ENCODE measurements at regions not wholly inside any gene's neighbourhood (a gene's known extent, or its start where the extent isn't known, plus 50 kb on each side); places are given as distances from the start of the nearest gene placed in this dataset.
A peak's percentile ranks its signal among the peaks of the same experiment; 100 is the strongest.

- TF ChIP-seq CTCF (IDR thresholded peaks at IDR 0.05), result no peak
- no peak for TF ChIP-seq POLR2A (IDR thresholded peaks at IDR 0.05)
- no peaks in the 10 kb centered on the region for H3K27me3 ChIP-seq
- intact Hi-C loops (cut with DNase I; ENCODE audit: low total_unique reads), result no loop called here
- H3K9me3 ChIP-seq, result no peaks in the 10 kb centered on the region
- peak overlapping the region; percentile 3 to 6 for H3K27ac ChIP-seq
- H3K4me3 ChIP-seq, result no peak overlapping the region
- no peaks in the 10 kb centered on the region for H3K36me3 ChIP-seq
- H3K4me1 ChIP-seq, result no peaks in the 10 kb centered on the region
- no peak for DNase-seq
These were observed 65.7 kb downstream of the RPL27A start for GRCh38 chr11:8748317-8748716.

GRCh38 chr11:8749202-8749601 lies 66.6 kb downstream of the RPL27A start:
- H3K9me3 ChIP-seq, result peaks cover 0 to 3% of the 10 kb centered on the region in 2 donors
- no peaks in the 10 kb centered on the region for H3K27me3 ChIP-seq
- peak overlapping the region; percentile 3 to 5 for H3K27ac ChIP-seq
- DNase-seq, result no peak
- no peak overlapping the region for H3K4me3 ChIP-seq
- no peaks in the 10 kb centered on the region for H3K4me1 ChIP-seq
- no peaks in the 10 kb centered on the region for H3K36me3 ChIP-seq
- no peak for TF ChIP-seq POLR2A (IDR thresholded peaks at IDR 0.05)
- intact Hi-C loops (cut with DNase I; ENCODE audit: low total_unique reads), result no loop called here

- TF ChIP-seq POLR2A (IDR thresholded peaks at IDR 0.05), result no peak
- no peak for TF ChIP-seq CTCF (IDR thresholded peaks at IDR 0.05)
- Histone ChIP-seq H3K4me1 (peaks cover 15 to 24% of the 10 kb centered on the region in 2 donors), H3K27ac (peak overlapping the region; percentile 78), H3K4me3 (no peak overlapping the region), H3K9me3 (peaks cover 0 to 3% of the 10 kb centered on the region in 2 donors), H3K36me3 (no peaks in the 10 kb centered on the region), H3K27me3 (no peaks in the 10 kb centered on the region)
- intact Hi-C loops (cut with DNase I; ENCODE audit: low total_unique reads), result no loop called here
- DNase-seq, result no peak
These were observed 71.6 kb downstream of the RPL27A start for GRCh38 chr11:8754241-8754640.

- Histone ChIP-seq H3K27me3 (no peaks in the 10 kb centered on the region), H3K4me1 (peaks cover 23 to 32% of the 10 kb centered on the region in 2 donors), H3K4me3 (no peak overlapping the region), H3K27ac (peak overlapping the region; percentile 78), H3K9me3 (peaks cover 0 to 3% of the 10 kb centered on the region in 2 donors), H3K36me3 (no peaks in the 10 kb centered on the region)
- TF ChIP-seq CTCF (IDR thresholded peaks at IDR 0.05), result no peak
- TF ChIP-seq POLR2A (IDR thresholded peaks at IDR 0.05), result no peak
- intact Hi-C loops (cut with DNase I; ENCODE audit: low total_unique reads), result no loop called here
- no peak for DNase-seq
These were observed 73.6 kb downstream of the RPL27A start for GRCh38 chr11:8756201-8756600.

- peak overlapping the region; percentile 78 for H3K27ac ChIP-seq
- no peak for DNase-seq
These were observed 74.5 kb downstream of the RPL27A start for GRCh38 chr11:8757047-8757446.

More at GRCh38 chr11:8757047-8757446, 74.5 kb downstream of the RPL27A start:
- H3K27me3 ChIP-seq, result no peaks in the 10 kb centered on the region
- intact Hi-C loops (cut with DNase I; ENCODE audit: low total_unique reads), result no loop called here
- H3K36me3 ChIP-seq, result no peaks in the 10 kb centered on the region
- H3K9me3 ChIP-seq, result peaks cover 0 to 3% of the 10 kb centered on the region in 2 donors
- peaks cover 26 to 40% of the 10 kb centered on the region in 2 donors for H3K4me1 ChIP-seq
- no peak overlapping the region for H3K4me3 ChIP-seq
- TF ChIP-seq POLR2A (IDR thresholded peaks at IDR 0.05), result no peak
- no peak for TF ChIP-seq CTCF (IDR thresholded peaks at IDR 0.05)
